Fibroblast of lung (primary cell): ENCODE measurements at regions not wholly inside any gene's neighbourhood (a gene's known extent, or its start where the extent isn't known, plus 50 kb on each side); places are given as distances from the start of the nearest gene placed in this dataset.
"Not testable (repeated sequence)": the region's sequence is repeated elsewhere in the genome, so short reads cannot be mapped to it uniquely, and the experiment has no call there.

Experiments
- DNase-seq, 2 donors: peaks; one replicate each; pipeline versions ENCODE4 v3.0.0 to v3.0.0-alpha.2; 2010; ENCODE audit warnings: low read depth in 2 of 2
- H2AFZ ChIP-seq: 2 replicates; pipeline ENCODE4 v1.5.1; 2012; ENCODE audit warnings: low read length, control low read depth, inconsistent platforms
- H3K27ac ChIP-seq: 2 replicates; pipeline ENCODE4 v1.5.1; 2011; ENCODE audit warnings: low read length, control low read depth; ENCODE audit not compliant: insufficient read depth
- H3K27me3 ChIP-seq: 2 replicates; pipeline ENCODE4 v1.5.1; 2011; ENCODE audit warnings: mild to moderate bottlenecking, low read length; ENCODE audit not compliant: control insufficient read depth, insufficient read depth
- H3K36me3 ChIP-seq: 2 replicates; pipeline ENCODE4 v1.5.1; 2011; ENCODE audit warnings: low read length; ENCODE audit not compliant: control insufficient read depth, insufficient read depth
- H3K4me1 ChIP-seq: 2 replicates; pipeline ENCODE4 v1.5.1; 2011; ENCODE audit warnings: low read length; ENCODE audit not compliant: control insufficient read depth, insufficient read depth; ENCODE audit errors: extremely low read depth
- H3K4me2 ChIP-seq: 2 replicates; pipeline ENCODE4 v1.5.1; 2011; ENCODE audit warnings: low read length, control low read depth; ENCODE audit not compliant: insufficient read depth; ENCODE audit errors: extremely low read depth
- H3K4me3 ChIP-seq, 4 experiments: fragments of 200-600 bp in 1 of 4; sonication (generic) in 1 of 4; replicated peaks in 1 of 4; 2 replicates each; pipeline ENCODE4 v1.5.1; 2011 to 2016; ENCODE audit warnings: low read length in 4 of 4, low read depth in 3 of 4, mild to moderate bottlenecking in 3 of 4, control low read depth in 2 of 4, inconsistent platforms in 1 of 4, mixed read lengths in 1 of 4; ENCODE audit not compliant: insufficient read depth in 1 of 4; ENCODE audit errors: control extremely low read depth in 1 of 4
- H3K79me2 ChIP-seq: 2 replicates; pipeline ENCODE4 v1.5.1; 2012; ENCODE audit warnings: mild to moderate bottlenecking, low read length, inconsistent platforms; ENCODE audit not compliant: control insufficient read depth, insufficient read depth
- H3K9ac ChIP-seq: 2 replicates; pipeline ENCODE4 v1.5.1; 2011; ENCODE audit warnings: mild to moderate bottlenecking, low read length, control low read depth; ENCODE audit not compliant: insufficient read depth
- H3K9me3 ChIP-seq: 2 replicates; pipeline ENCODE4 v1.5.1; 2012; ENCODE audit warnings: low read depth, low read length; ENCODE audit not compliant: control insufficient read depth, insufficient read depth
- H4K20me1 ChIP-seq: 2 replicates; pipeline ENCODE4 v1.5.1; 2011; ENCODE audit warnings: low read length; ENCODE audit not compliant: control insufficient read depth, insufficient read depth; ENCODE audit errors: extremely low read depth
- EZH2 ChIP-seq: IDR thresholded peaks from 2 replicates; pipeline ENCODE4 v1.5.1; 2012; ENCODE audit warnings: low read length, control low read depth, mild to moderate bottlenecking; ENCODE audit errors: missing control alignments
- TF ChIP-seq, protein P1 (sequence below), 2 donors: IDR thresholded peaks in 1 of 2; conservative IDR thresholded peaks in 1 of 2; 1 replicate in 1 of 2; 2 replicates in 1 of 2; pipeline ENCODE4 v1.5.1; 2011 to 2012; ENCODE audit warnings: low read length in 2 of 2, control low read depth in 1 of 2, inconsistent platforms in 1 of 2, low read depth in 1 of 2, mild to moderate bottlenecking in 1 of 2

- TF ChIP-seq, protein P1, sequence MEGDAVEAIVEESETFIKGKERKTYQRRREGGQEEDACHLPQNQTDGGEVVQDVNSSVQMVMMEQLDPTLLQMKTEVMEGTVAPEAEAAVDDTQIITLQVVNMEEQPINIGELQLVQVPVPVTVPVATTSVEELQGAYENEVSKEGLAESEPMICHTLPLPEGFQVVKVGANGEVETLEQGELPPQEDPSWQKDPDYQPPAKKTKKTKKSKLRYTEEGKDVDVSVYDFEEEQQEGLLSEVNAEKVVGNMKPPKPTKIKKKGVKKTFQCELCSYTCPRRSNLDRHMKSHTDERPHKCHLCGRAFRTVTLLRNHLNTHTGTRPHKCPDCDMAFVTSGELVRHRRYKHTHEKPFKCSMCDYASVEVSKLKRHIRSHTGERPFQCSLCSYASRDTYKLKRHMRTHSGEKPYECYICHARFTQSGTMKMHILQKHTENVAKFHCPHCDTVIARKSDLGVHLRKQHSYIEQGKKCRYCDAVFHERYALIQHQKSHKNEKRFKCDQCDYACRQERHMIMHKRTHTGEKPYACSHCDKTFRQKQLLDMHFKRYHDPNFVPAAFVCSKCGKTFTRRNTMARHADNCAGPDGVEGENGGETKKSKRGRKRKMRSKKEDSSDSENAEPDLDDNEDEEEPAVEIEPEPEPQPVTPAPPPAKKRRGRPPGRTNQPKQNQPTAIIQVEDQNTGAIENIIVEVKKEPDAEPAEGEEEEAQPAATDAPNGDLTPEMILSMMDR (conservative IDR thresholded peaks at IDR 0.05 in 1 of 2, IDR thresholded peaks at IDR 0.05 in 1 of 2; ENCODE audit: low read depth in 1 of 2, low read length in 2 of 2) = no peak
- no peak for TF ChIP-seq EZH2
- Histone ChIP-seq H3K27me3 (peaks cover 24% of the 10 kb centered on the region), H3K4me2 (no peak overlapping the region), H3K36me3 (no peaks in the 10 kb centered on the region), H3K4me1 (no peaks in the 10 kb centered on the region), H3K9me3 (no peaks in the 10 kb centered on the region), H3K9ac (no peak overlapping the region), H3K4me3 (no peak overlapping the region), H3K79me2 (no peaks in the 10 kb centered on the region), H3K27ac (no peak overlapping the region), H2AFZ (no peak overlapping the region), H4K20me1 (no peaks in the 10 kb centered on the region)
- no peak for DNase-seq
These were observed 77.0 kb upstream of the ATL2 start for GRCh38 chr2:38454081-38454480.

DNA sequence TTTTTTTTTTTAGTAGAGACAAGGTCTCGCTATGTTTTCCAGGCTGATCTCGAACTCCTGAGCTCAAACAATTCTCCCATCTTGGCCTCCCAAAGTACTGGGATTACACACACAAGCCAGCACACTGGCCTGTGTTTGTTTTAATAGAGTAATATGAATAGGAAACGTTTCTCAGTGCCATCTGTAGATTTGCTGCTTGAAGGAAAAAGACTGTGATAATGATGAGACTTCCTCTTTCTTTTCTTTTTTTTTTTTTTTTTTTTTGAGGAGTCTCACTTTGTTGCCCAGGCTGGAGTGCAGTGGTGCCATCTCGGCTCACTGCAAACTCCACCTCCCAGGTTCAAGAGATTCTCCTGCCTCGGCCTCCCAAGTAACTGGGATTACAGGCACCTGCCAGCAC is 74.7 kb upstream of the ATL2 start:
- not testable (repeated sequence) for H3K9me3 ChIP-seq, H3K4me1 ChIP-seq, H3K27ac ChIP-seq, H3K36me3 ChIP-seq, DNase-seq, H2AFZ ChIP-seq, H3K9ac ChIP-seq, H4K20me1 ChIP-seq, H3K4me2 ChIP-seq, H3K79me2 ChIP-seq, H3K4me3 ChIP-seq
- peaks cover 20% of the 10 kb centered on the region for H3K27me3 ChIP-seq

DNA sequence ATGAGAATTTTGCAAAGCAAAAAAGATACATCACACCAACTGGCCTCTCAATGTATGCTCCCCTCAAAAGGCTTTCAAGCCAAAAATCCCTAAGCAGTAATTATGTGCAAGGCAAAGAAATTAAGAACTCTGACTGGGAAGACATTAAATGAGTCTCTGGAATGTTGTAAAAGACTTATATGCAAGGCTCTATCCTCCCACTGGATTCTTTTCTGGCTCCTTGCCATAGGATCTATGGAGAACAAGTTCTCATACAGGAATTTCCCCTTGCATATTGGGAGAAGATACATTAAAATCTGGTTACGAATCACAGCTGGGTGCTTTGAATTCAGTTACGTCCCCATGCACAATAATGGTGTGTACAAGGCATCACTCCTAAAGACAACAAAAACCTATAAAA is 73.4 kb upstream of the ATL2 start:
- no peak for DNase-seq
- H3K27me3 ChIP-seq = peaks cover 15% of the 10 kb centered on the region
- TF ChIP-seq, protein P1 (conservative IDR thresholded peaks at IDR 0.05 in 1 of 2, IDR thresholded peaks at IDR 0.05 in 1 of 2; ENCODE audit: low read depth in 1 of 2, low read length in 2 of 2) = no peak
- no peak for TF ChIP-seq EZH2
- H3K36me3 ChIP-seq = no peaks in the 10 kb centered on the region
- H4K20me1 ChIP-seq = no peaks in the 10 kb centered on the region
- H3K4me3 ChIP-seq = no peak overlapping the region
- H3K4me1 ChIP-seq = no peaks in the 10 kb centered on the region
- H3K9ac ChIP-seq = no peak overlapping the region
- H3K4me2 ChIP-seq = no peak overlapping the region
- no peaks in the 10 kb centered on the region for H3K9me3 ChIP-seq
- no peak overlapping the region for H3K27ac ChIP-seq
- no peaks in the 10 kb centered on the region for H3K79me2 ChIP-seq
- H2AFZ ChIP-seq = no peak overlapping the region
